Gastroesophageal sphincter (tissue), 4 donors: ENCODE measurements at regions not wholly inside any gene's neighbourhood (a gene's known extent, or its start where the extent isn't known, plus 50 kb on each side); places are given as distances from the start of the nearest gene placed in this dataset.

ENCODE experiments used
- ATAC-seq: fragments of 150-250 bp; one replicate; pipeline ENCODE4 v1.9.1; 2016; ENCODE audit warnings: mild to moderate bottlenecking, moderate library complexity
- H3K27ac ChIP-seq, 4 donors: fragments of 200-600 bp; sonication (generic) in 3 of 4; 1 replicate in 3 of 4; 2 replicates in 1 of 4; pipeline ENCODE4 v1.5.1; 2016 to 2019
- H3K27me3 ChIP-seq: fragments of 200-600 bp; sonication (generic); one replicate; pipeline ENCODE4 v1.5.1; 2019
- H3K36me3 ChIP-seq, 2 donors: fragments of 200-600 bp; sonication (generic); one replicate each; pipeline ENCODE4 v1.5.1; 2019; ENCODE audit warnings: control low read depth in 1 of 2
- H3K4me1 ChIP-seq, 3 donors: fragments of 200-600 bp; sonication (generic); 1 replicate in 2 of 3; 2 replicates in 1 of 3; pipeline ENCODE4 v1.5.1; 2016 to 2019; ENCODE audit warnings: control low read depth in 2 of 3
- H3K4me3 ChIP-seq, 2 donors: fragments of 200-600 bp; sonication (generic); one replicate each; pipeline ENCODE4 v1.5.1; 2019; ENCODE audit warnings: mild to moderate bottlenecking in 1 of 2, moderate library complexity in 1 of 2
- H3K9me3 ChIP-seq, 3 donors: fragments of 200-600 bp; sonication (generic); one replicate each; pipeline ENCODE4 v1.5.1; 2017 to 2019; ENCODE audit warnings: control low read depth in 2 of 3
- CTCF ChIP-seq, 4 experiments: fragments of 200-600 bp in 2 of 4; fragments of 450-650 bp in 2 of 4; sonication (generic) in 1 of 4; IDR thresholded peaks; one replicate each; pipeline ENCODE4 v1.5.1; 2017 to 2019; ENCODE audit warnings: antibody characterized with exemption in 4 of 4, mild to moderate bottlenecking in 2 of 4, moderate library complexity in 2 of 4
- EP300 ChIP-seq: sonication (generic); formaldehyde crosslinking; IDR thresholded peaks from one replicate; pipeline ENCODE4 v1.6.1; 2017; ENCODE audit warnings: antibody characterized with exemption, mild to moderate bottlenecking
- POLR2A ChIP-seq, 2 donors: fragments of 450-650 bp; IDR thresholded peaks; one replicate each; pipeline ENCODE4 v1.6.1; 2017; ENCODE audit warnings: antibody characterized with exemption in 2 of 2, mild to moderate bottlenecking in 2 of 2, moderate library complexity in 1 of 2
- POLR2AphosphoS5 ChIP-seq: sonication (generic); formaldehyde crosslinking; IDR thresholded peaks from one replicate; pipeline ENCODE4 v1.6.1; 2017; ENCODE audit warnings: antibody characterized with exemption
- WGBS, 2 donors: methylation state at CpG; one replicate each; pipeline ENCODE4 v1.1.5; 2018; ENCODE audit warnings: low coverage in 1 of 2; 5-methylcytosine and 5-hydroxymethylcytosine counted together

GRCh38 chr1:229972600-229973296 lies 94.3 kb upstream of the GALNT2 start:
- no peak for ATAC-seq
- no peaks in the 10 kb centered on the region for H3K36me3 ChIP-seq
- H3K27me3 ChIP-seq = no peaks in the 10 kb centered on the region
- no peaks in the 10 kb centered on the region for H3K4me1 ChIP-seq
- no peak overlapping the region for H3K4me3 ChIP-seq
- H3K9me3 ChIP-seq = peaks cover 0 to 24% (median 0%) of the 10 kb centered on the region in 3 donors
- TF ChIP-seq CTCF (IDR thresholded peaks at IDR 0.05) (peak in 1 of 4 experiments; percentile 38), POLR2AphosphoS5 (no peak), EP300 (no peak)
- WGBS, 2 donors = 80 to 96% methylated on average over 4 of the region's 9 CpGs
- no peak overlapping the region for H3K27ac ChIP-seq

GRCh38 chr1:229973297-229973612 lies 93.8 kb upstream of the GALNT2 start:
- Histone ChIP-seq H3K27ac (no peak overlapping the region), H3K4me1 (no peaks in the 10 kb centered on the region), H3K36me3 (no peaks in the 10 kb centered on the region), H3K27me3 (no peaks in the 10 kb centered on the region), H3K4me3 (no peak overlapping the region), H3K9me3 (peaks cover 0 to 29% (median 0%) of the 10 kb centered on the region in 3 donors)
- WGBS, 2 donors = 90% methylated on average over 4 of the region's 4 CpGs; no CpG with 5 or more reads in 1 of the 2 donors
- TF ChIP-seq EP300 = no peak
- no peak for TF ChIP-seq CTCF (IDR thresholded peaks at IDR 0.05)
- no peak for TF ChIP-seq POLR2A (IDR thresholded peaks at IDR 0.05)
- TF ChIP-seq POLR2AphosphoS5 = no peak
- ATAC-seq = no peak

- TF ChIP-seq POLR2A (IDR thresholded peaks at IDR 0.05) (no peak), POLR2AphosphoS5 (no peak), CTCF (IDR thresholded peaks at IDR 0.05) (no peak), EP300 (no peak)
- no peaks in the 10 kb centered on the region for H3K27me3 ChIP-seq
- H3K4me1 ChIP-seq = no peaks in the 10 kb centered on the region
- H3K27ac ChIP-seq = no peak overlapping the region
- ATAC-seq = no peak
- no peak overlapping the region for H3K4me3 ChIP-seq
- H3K9me3 ChIP-seq = peaks cover 0 to 31% (median 0%) of the 10 kb centered on the region in 3 donors
- 85 to 90% methylated on average over 1 to 3 of the region's 4 CpGs for WGBS, 2 donors
- no peaks in the 10 kb centered on the region for H3K36me3 ChIP-seq
Observed at GRCh38 chr1:229975047-229975446, 92.0 kb upstream of the GALNT2 start.

- H3K27ac ChIP-seq = no peak overlapping the region
- WGBS, 2 donors = 48 to 59% methylated on average over 2 of the region's 2 CpGs
- no peak for ATAC-seq
- TF ChIP-seq POLR2AphosphoS5 = no peak
- no peak for TF ChIP-seq EP300
- TF ChIP-seq POLR2A (IDR thresholded peaks at IDR 0.05) = no peak
- TF ChIP-seq CTCF (IDR thresholded peaks at IDR 0.05) = no peak
- no peaks in the 10 kb centered on the region for H3K36me3 ChIP-seq
- peaks cover 0 to 31% (median 0%) of the 10 kb centered on the region in 3 donors for H3K9me3 ChIP-seq
- H3K4me1 ChIP-seq = no peaks in the 10 kb centered on the region
- no peaks in the 10 kb centered on the region for H3K27me3 ChIP-seq
- no peak overlapping the region for H3K4me3 ChIP-seq
Observed at GRCh38 chr1:229980009-229980408, 87.0 kb upstream of the GALNT2 start.

- H3K27ac ChIP-seq = no peak overlapping the region
- no peaks in the 10 kb centered on the region for H3K4me1 ChIP-seq
- H3K9me3 ChIP-seq = peaks cover 0 to 17% (median 0%) of the 10 kb centered on the region in 3 donors
- no peaks in the 10 kb centered on the region for H3K27me3 ChIP-seq
- TF ChIP-seq POLR2A (IDR thresholded peaks at IDR 0.05) (no peak), CTCF (IDR thresholded peaks at IDR 0.05) (no peak)
- WGBS, 2 donors = 85 to 90% methylated on average over 2 of the region's 3 CpGs
- ATAC-seq = no peak
- H3K36me3 ChIP-seq = no peaks in the 10 kb centered on the region
- no peak overlapping the region for H3K4me3 ChIP-seq
Observed at GRCh38 chr1:229981736-229982135, 85.3 kb upstream of the GALNT2 start.
